ENCODE measurements at regions not wholly inside any gene's neighbourhood (a gene's known extent, or its start where the extent isn't known, plus 50 kb on each side); places are given as distances from the start of the nearest gene placed in this dataset.

- Histone ChIP-seq H2BK5ac (ENCODE audit: low read depth, low read length) (no peak overlapping the region), H4K91ac (replicated peaks; ENCODE audit: insufficient read length, low read length) (no peak overlapping the region), H3K36me3 (ENCODE audit: control insufficient read depth in 2 of 4, insufficient read depth in 4 of 4, low read length in 3 of 4) (no peaks in the 10 kb centered on the region), H3K79me2 (ENCODE audit: control insufficient read depth in 1 of 2, insufficient read depth in 2 of 2, low read length in 2 of 2) (no peaks in the 10 kb centered on the region), H2BK20ac (ENCODE audit: low read length) (no peak overlapping the region), H4K5ac (ENCODE audit: insufficient read length, low read depth, low read length) (no peak overlapping the region), H3K79me1 (ENCODE audit: low read depth, low read length) (no peaks in the 10 kb centered on the region), H3K56ac (replicated peaks; ENCODE audit: insufficient read length, low read depth, low read length) (no peak overlapping the region), H3K4me3 (ENCODE audit: extremely low read depth in 1 of 4, insufficient read depth in 2 of 4, low read depth in 3 of 4, low read length in 4 of 4) (no peak overlapping the region), H3K23ac (ENCODE audit: insufficient read length) (no peak overlapping the region), H3K23me2 (ENCODE audit: low read depth, low read length) (no peaks in the 10 kb centered on the region), H3K4ac (replicated peaks; ENCODE audit: insufficient read length, low read depth, low read length) (no peak overlapping the region), H3K4me1 (replicated peaks in 1 of 4; ENCODE audit: control insufficient read depth in 3 of 4, insufficient read depth in 4 of 4, low read length in 3 of 4) (no peaks in the 10 kb centered on the region), H3K27me3 (replicated peaks in 1 of 4; ENCODE audit: control insufficient read depth in 3 of 4, extremely low read depth in 1 of 4, insufficient read depth in 3 of 4, low read length in 3 of 4) (no peaks in the 10 kb centered on the region), H3K18ac (ENCODE audit: extremely low read depth, low read length) (no peak overlapping the region), H3K27ac (ENCODE audit: low read depth, low read length) (no peak overlapping the region), H2BK12ac (ENCODE audit: low read depth, low read length) (no peak overlapping the region), H2AFZ (ENCODE audit: low read length) (no peak overlapping the region), H3K9me3 (ENCODE audit: insufficient read depth in 2 of 2, low read depth in 1 of 2, low read length in 1 of 2) (peaks cover 11 to 13% of the 10 kb centered on the region in 2 experiments), H3K4me2 (ENCODE audit: insufficient read depth in 1 of 2, low read depth in 2 of 2, low read length in 2 of 2) (no peak overlapping the region), H4K20me1 (replicated peaks in 1 of 2; ENCODE audit: control insufficient read depth in 1 of 2, insufficient read depth in 2 of 2, low read length in 2 of 2) (no peaks in the 10 kb centered on the region), H2AK5ac (ENCODE audit: low read depth, low read length) (no peak overlapping the region), H3K14ac (ENCODE audit: insufficient read length) (no peak overlapping the region), H2BK120ac (replicated peaks; ENCODE audit: low read depth, low read length) (no peak overlapping the region), H4K8ac (ENCODE audit: extremely low read depth, insufficient read depth, low read length) (no peak overlapping the region), H2BK15ac (ENCODE audit: low read length) (no peak overlapping the region), H3K9ac (replicated peaks in 1 of 4; ENCODE audit: extremely low read depth in 1 of 4, low read depth in 3 of 4, low read length in 3 of 4) (no peak overlapping the region)
- WGBS, 2 experiments (ENCODE audit: extremely low coverage in 1 of 2, insufficient coverage in 1 of 2, insufficient read length in 1 of 2, insufficient replicate concordance in 2 of 2, low coverage in 1 of 2, low lambda C conversion rate in 2 of 2, missing lambda C conversion rate in 1 of 2): 60% methylated on average over 3 of the region's 3 CpGs; no CpG with 5 or more reads in 1 of the 2 experiments
- ChIA-PET CTCF (ENCODE audit: partially characterized antibody) (interaction anchor here (1.2 to 1.5 kb wide), 2 partner anchors 58 to 159 kb away, joined by 3 to 5 read pairs; no protein-coding TSS in a partner anchor), POLR2A (ENCODE audit: partially characterized antibody) (no interaction called here)
- no peak for FAIRE-seq
- no peak for DNase-seq (ENCODE audit: low read depth in 1 of 2, low spot score in 2 of 2)
Observed at GRCh38 chr2:16348821-16349515, 316.7 kb downstream of the CYRIA start.

Measured in H1 (cell line).